ENCODE measurements at regions not wholly inside any gene's neighbourhood (a gene's known extent, or its start where the extent isn't known, plus 50 kb on each side); places are given as distances from the start of the nearest gene placed in this dataset.
A peak's percentile ranks its signal among the peaks of the same experiment; 100 is the strongest.

- no peak for DNase-seq (ENCODE audit: low spot score)
Measured at GRCh38 chr3:30122359-30122758, 484.0 kb upstream of the TGFBR2 start.

- no peak for DNase-seq (ENCODE audit: low spot score)
Measured at GRCh38 chr3:30123224-30123623, 483.2 kb upstream of the TGFBR2 start.

DNA sequence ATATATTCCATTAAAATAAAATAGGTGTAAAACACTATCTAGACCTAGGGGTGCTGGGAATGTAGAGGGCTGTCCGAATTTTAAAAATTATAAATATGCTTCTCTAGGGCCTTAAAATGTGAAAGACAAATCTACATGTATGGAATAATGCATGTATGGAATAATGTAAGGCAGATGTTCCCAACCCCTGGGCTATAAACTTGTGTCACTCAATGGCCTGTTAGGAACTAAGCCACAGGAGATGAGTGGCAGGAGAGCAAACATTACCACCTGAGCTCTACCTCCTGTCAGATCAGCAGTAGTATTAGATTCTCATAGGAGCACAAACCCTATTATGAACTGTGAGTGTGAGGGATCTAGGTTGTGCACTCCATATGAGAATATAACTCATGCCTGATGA lies 482.6 kb upstream of the TGFBR2 start:
- no peak for DNase-seq (ENCODE audit: low spot score)

- no peak for DNase-seq (ENCODE audit: low spot score)
Measured at GRCh38 chr3:30124435-30125370, 481.7 kb upstream of the TGFBR2 start.

GRCh38 chr3:30129765-30130164 lies 476.6 kb upstream of the TGFBR2 start:
- DNase-seq (ENCODE audit: low spot score), result no peak

GRCh38 chr3:30130391-30130790 lies 476.0 kb upstream of the TGFBR2 start:
- no peak for DNase-seq (ENCODE audit: low spot score)

DNA sequence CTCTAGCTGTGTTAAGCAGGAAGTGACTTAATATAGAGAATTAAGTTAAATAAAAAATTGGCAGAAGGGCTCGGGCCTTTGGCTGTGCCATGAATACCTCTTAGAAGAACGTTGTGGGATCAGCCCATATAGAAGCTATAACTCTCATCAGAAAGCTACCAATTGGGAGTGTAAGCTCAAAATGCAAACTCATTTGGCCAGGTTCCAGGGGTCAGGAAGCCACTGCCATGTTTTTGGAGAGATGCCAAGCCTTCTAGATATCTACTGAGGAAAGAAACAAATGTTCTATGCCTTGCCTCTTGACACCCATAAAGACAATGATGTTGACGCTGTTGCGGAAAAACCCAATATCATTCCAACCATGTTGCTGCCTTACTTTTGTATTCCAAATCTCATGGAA lies 475.2 kb upstream of the TGFBR2 start:
- no peak for DNase-seq (ENCODE audit: low spot score)

DNA sequence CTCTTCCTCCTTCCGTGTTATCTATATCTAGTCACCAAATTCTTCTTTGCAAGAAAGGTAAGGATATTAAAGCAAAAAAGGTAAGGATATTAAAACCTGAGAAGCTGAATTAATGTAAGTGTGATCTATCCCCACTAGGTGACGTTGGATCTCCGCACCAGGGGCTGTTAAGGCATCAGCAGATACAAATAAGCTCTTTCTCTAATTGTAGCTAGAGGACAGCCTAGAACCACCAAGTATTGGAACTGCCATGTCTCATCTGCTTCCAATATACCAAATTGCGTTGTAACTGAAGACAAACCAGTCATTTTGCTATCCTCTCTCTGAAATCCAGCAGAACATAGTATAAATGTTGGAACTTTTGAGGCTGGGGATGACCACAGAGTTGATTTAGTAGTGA lies 471.2 kb upstream of the TGFBR2 start:
- no peak for DNase-seq (ENCODE audit: low spot score)

DNA sequence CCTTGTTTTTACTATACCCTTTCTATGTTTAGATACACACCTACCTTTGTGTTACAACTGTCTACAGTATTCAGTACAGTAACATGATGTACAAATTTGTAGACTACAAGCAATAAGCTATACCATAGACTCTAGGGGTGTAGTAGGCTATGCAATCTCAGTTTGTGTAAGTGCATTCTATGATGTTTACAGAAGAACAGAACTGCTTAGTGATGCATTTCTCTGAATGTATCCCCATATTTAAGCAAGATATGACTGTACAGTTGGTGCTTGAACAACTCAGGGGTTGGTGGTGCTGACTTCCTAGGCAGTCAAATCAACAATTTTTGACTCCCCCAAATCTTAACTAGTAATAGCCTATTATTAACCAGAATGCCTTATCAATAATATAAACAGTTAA lies 467.1 kb upstream of the TGFBR2 start:
- no peak for DNase-seq (ENCODE audit: low spot score)

DNA sequence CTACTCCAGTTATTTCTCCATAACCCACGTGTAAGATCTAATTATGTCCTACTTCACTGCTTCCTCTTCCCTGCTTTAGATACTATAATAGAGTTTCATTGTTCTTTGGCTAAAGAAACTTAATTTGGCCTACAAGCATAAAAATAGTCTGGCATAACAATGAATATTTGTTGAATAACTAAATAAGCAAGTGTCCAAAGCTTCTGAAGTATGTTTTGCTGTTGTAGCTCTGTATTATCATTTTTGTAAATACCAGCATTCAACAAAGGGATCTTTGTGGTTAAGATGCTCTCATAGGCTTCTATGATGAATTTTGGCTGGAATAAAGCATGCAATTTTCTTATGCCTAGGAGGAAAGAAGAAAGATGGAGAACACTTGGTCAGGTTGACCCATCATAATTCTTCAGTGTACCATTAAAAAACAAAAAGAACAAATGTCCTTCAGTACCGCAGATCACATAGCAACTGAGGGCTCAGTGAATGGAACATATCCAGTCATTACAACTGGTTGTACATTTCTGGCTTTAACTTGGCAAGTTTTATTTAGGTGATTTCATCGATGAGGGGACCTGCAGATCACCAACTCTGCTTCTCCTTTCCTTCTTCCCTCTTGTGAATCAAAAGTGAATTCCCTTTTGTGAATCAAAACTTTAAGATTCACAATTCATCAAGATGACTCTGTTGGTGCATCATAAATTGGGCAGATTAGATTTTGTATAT lies 465.9 kb upstream of the TGFBR2 start:
- DNase-seq (ENCODE audit: low spot score), result no peak

DNA sequence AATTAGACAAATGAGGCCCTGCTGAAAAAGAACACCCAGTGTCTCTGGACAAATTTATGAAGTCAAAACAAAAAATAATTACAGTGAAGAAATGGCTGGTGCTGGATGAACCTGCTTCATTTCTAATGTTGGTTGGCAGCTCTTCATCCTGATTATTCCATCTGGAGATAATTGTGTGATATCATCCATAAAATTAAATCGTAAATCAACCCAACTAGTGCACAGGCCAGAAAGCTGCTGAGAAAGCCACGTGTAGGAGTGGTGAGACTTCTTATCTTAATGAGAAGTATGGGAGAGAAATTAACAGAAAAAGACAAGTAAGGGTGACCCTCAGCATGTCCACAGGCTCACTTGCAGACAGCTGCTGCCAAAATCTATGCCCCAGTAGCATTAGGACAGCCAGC lies 465.2 kb upstream of the TGFBR2 start:
- DNase-seq (ENCODE audit: low spot score), result no peak

DNA sequence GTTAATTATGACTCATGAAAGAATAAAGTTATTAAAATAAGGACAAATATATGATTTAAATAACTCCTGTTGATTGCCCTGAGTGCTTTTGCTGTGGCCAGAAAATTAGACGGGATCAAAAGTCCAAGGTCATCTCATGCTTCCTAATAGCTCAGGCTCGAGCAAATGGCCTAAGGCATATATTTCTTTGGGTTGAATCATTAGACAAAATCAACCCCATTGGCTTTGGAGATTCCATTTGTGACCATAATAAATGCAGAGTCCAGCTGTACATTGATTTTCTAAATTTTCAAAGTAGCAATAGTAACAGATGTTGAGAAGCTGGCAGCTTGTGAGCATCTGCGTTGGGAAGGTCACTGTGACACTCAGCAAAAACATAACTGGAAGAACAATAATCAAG lies 464.5 kb upstream of the TGFBR2 start:
- DNase-seq (ENCODE audit: low spot score), result no peak

GRCh38 chr3:30142946-30143345 lies 463.5 kb upstream of the TGFBR2 start:
- DNase-seq (ENCODE audit: low spot score), result no peak

DNA sequence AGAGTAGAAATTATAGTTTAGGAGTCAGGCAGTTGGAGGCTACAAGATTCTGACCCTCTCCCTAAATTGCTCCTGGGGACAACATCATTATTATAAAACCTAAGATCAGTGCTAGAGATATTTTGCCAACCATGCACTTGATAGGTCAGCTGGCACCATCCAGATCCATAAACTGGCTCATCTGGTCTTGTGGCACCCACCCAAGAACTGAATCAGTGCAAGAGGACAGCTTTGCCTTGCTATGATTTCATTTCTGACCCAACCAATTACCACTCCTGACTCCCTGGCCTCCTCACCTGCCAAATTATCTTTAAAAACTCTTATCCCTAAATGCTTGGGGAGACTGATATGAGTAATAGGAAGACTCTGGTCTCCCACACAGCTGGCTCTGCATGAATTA lies 461.1 kb upstream of the TGFBR2 start:
- no peak for DNase-seq (ENCODE audit: low spot score)

- no peak for DNase-seq (ENCODE audit: low spot score)
Measured at GRCh38 chr3:30146978-30147377, 459.4 kb upstream of the TGFBR2 start.

DNA sequence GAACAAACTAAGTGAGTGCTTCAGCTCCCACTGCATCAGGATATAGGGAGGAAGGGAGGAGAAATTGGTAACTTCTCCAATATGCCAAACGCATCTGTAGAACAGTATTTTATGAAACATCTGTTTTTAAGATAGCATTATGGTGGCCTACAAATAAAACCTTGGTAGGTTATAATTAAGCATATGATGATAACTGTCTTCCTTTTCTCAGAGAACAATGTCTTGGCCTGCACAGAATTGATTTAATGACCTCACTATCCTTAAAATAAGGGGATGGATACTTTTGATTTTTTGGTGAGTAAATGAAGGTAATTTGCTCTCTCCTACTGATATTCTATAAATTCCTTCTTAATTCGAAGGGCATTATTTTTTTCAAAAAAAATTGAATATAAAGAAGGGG lies 451.5 kb upstream of the TGFBR2 start:
- no peak for DNase-seq (ENCODE audit: low spot score)

DNA sequence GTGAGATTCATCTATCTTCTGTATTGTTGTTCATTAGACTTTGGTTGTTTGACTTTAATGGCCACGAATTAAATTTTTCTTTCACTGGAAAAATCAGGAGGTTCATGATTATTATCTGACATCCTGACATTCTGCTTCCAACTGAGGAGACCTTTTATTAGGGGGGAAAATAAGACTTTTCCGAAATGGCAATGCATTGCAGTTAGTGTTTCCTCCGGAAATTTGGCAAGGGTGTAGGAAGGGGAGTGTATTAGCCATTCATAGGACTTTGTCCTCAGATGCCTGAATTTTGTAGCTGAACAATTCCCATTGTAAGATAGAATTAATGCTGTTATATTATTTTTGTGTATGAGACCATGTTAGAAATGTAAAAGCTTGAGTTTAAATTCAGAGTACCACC lies 450.6 kb upstream of the TGFBR2 start:
- DNase-seq (ENCODE audit: low spot score), result no peak

- DNase-seq (ENCODE audit: low spot score), result no peak
Measured at GRCh38 chr3:30156586-30157498, 449.6 kb upstream of the TGFBR2 start.

DNA sequence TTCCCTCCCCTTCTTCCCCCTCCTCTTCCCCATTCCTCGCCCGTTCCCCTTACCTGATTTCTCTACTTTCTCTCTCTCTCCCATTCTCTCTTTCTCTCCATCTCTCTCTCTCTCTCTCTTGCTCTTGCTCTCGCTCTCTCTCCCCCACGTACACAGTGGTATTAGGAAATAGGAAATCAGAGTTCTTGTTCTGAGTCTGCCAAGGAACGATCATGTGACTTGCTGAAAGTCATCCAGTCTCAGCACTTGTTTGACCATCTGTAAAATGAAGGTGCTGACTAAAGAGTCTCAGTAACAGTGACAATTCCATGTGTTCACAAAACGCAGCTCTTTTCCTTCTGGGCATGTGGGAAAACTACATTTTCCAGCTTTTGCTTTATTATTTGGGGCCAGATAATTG lies 445.0 kb upstream of the TGFBR2 start:
- no peak for DNase-seq (ENCODE audit: low spot score)

GRCh38 chr3:30162579-30162978 lies 443.8 kb upstream of the TGFBR2 start:
- no peak for DNase-seq (ENCODE audit: low spot score)

GRCh38 chr3:30166535-30166934 lies 439.9 kb upstream of the TGFBR2 start:
- DNase-seq (ENCODE audit: low spot score), result no peak

- DNase-seq (ENCODE audit: low spot score), result peak; percentile 26
Measured at GRCh38 chr3:30167541-30168011, 438.8 kb upstream of the TGFBR2 start.
